GM06990 (cell line): ENCODE measurements at regions not wholly inside any gene's neighbourhood (a gene's known extent, or its start where the extent isn't known, plus 50 kb on each side); places are given as distances from the start of the nearest gene placed in this dataset.

Experiments used
- DNase-seq: peaks from one replicate; pipeline ENCODE4 v3.0.0-alpha.2; 2011; ENCODE audit not compliant: insufficient read length; ENCODE audit errors: extremely low read depth
- H3K27me3 ChIP-seq: replicated peaks from 2 replicates; pipeline ENCODE4 v1.6.0; 2011; ENCODE audit warnings: low read length; ENCODE audit not compliant: control insufficient read depth, insufficient read depth
- H3K36me3 ChIP-seq: 2 replicates; pipeline ENCODE4 v1.5.1; 2011; ENCODE audit warnings: low read length; ENCODE audit not compliant: control insufficient read depth, insufficient read depth
- H3K4me3 ChIP-seq: replicated peaks from 2 replicates; pipeline ENCODE4 v1.5.1; 2011; ENCODE audit warnings: low read depth, mild to moderate bottlenecking, control low read depth, low read length
- TF ChIP-seq, protein P1 (sequence below): IDR thresholded peaks from 2 replicates; pipeline ENCODE4 v1.5.1; 2011; ENCODE audit warnings: low read length, control low read depth, mild to moderate bottlenecking, inconsistent platforms; ENCODE audit not compliant: insufficient read depth, poor library complexity, severe bottlenecking

DNA sequence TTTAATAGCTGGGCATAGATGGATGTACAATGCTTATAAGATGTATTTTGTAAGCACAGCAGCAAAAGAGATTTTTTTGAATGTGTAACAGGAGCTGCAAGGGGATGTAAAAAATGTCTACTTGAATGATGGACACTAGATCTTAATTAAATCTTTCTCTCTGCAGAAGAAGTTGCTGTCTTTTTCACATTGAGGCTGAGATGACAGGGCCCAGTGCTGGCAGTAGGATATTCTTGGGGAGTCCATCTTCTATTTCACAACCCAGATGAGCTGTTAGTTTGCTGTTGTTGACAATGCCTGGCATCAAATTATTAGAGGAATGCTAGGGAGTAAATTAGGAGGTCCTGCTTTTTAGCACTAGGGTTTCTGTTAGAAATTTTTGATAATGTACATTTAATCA, 698.7 kb downstream of the SLITRK5 start:
- no peak overlapping the region for H3K4me3 ChIP-seq
- TF ChIP-seq, protein P1, sequence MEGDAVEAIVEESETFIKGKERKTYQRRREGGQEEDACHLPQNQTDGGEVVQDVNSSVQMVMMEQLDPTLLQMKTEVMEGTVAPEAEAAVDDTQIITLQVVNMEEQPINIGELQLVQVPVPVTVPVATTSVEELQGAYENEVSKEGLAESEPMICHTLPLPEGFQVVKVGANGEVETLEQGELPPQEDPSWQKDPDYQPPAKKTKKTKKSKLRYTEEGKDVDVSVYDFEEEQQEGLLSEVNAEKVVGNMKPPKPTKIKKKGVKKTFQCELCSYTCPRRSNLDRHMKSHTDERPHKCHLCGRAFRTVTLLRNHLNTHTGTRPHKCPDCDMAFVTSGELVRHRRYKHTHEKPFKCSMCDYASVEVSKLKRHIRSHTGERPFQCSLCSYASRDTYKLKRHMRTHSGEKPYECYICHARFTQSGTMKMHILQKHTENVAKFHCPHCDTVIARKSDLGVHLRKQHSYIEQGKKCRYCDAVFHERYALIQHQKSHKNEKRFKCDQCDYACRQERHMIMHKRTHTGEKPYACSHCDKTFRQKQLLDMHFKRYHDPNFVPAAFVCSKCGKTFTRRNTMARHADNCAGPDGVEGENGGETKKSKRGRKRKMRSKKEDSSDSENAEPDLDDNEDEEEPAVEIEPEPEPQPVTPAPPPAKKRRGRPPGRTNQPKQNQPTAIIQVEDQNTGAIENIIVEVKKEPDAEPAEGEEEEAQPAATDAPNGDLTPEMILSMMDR: no peak
- H3K27me3 ChIP-seq: no peaks in the 10 kb centered on the region
- DNase-seq: no peak
- H3K36me3 ChIP-seq: no peaks in the 10 kb centered on the region

DNA sequence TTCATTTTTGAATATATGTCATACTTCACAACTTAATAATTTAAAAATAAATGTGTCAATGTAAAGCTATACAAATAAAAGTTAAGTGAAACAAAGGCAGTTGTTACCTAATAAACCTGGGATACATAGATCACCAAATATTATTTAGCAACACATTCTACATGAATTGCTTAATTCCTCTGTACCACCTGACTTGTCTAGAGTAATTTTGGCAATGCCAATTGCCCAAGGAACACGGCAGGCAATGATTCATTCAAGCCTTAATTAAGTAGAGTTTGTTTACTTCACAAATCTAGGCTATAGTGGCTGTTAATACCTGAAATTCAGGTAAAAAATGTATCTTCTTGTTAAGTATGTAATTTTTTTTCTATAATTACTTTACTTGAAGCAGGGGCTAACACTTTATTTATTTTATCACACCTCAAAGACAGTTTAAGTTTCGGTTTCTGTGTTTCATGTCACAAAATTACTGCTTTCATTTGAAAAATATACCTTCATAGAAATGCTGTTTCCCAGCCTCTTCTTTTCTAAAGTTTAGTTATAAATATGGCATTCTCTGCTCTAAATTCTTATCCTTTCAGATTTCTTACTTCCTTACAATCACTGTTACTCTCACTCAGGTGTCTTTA, 705.7 kb downstream of the SLITRK5 start:
- H3K27me3 ChIP-seq: no peaks in the 10 kb centered on the region
- no peak overlapping the region for H3K4me3 ChIP-seq
- DNase-seq: no peak
- H3K36me3 ChIP-seq: no peaks in the 10 kb centered on the region
- TF ChIP-seq, protein P1: no peak

DNA sequence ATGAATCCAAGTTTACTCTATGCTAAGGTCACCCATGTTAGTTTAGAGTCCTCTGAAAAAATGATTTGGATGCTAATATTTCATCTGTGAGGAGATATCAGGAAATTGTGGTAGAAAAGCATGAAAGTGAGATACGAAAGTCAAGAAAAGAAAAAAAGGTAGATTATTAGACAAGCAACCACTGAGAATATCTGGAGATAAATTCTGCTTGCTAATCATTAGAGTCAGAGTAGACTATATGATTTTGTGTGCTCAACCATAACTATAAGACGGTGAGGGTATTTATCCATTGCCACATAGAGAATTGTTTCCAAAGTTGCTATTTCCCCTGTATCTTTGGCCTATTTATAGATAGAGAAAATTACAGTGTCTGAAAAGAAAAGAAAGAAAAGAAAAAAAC, 706.7 kb downstream of the SLITRK5 start:
- no peaks in the 10 kb centered on the region for H3K36me3 ChIP-seq
- no peak for DNase-seq
- no peak overlapping the region for H3K4me3 ChIP-seq
- TF ChIP-seq, protein P1: no peak
- H3K27me3 ChIP-seq: no peaks in the 10 kb centered on the region

DNA sequence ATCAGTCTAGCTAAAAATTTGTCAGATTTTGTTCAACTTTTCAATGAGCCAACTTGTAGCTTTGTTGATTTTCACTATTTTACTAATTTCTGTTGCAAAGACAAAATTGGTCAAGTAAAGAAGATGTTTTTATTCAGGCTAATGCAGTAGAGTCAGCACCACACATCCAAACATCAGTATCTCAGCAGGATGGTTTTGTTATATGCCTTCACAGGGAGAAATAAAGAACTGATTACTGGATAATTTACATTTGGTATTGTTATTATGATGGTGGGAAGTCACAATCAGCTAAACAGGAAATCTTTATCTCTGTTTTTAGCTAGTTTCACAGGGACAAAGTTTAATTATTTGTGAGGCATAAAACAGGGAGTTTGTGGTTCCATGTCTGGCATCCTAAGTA, 713.4 kb downstream of the SLITRK5 start:
- TF ChIP-seq, protein P1: no peak
- DNase-seq: no peak
- no peaks in the 10 kb centered on the region for H3K27me3 ChIP-seq
- H3K4me3 ChIP-seq: no peak overlapping the region
- no peaks in the 10 kb centered on the region for H3K36me3 ChIP-seq

DNA sequence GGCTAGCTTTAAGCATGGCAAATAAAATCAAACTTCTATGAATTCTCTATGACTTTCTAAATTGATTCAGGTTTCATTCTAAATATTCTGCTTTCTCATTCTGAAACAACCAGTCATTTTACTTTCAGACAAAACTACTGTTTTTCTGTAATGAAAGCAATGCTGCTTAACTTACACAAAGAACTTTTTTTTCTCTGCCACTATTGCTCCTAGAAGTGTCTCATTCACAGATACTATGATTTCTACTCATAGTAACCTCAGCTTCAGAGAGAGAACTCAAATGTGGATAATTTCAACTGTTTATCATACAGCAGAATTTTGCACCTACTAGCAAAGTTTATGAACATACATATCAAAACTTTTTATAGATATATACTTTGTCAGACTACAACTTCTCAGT, 724.6 kb downstream of the SLITRK5 start:
- Histone ChIP-seq H3K4me3 (no peak overlapping the region), H3K27me3 (no peaks in the 10 kb centered on the region), H3K36me3 (no peaks in the 10 kb centered on the region)
- no peak for DNase-seq
- TF ChIP-seq, protein P1: no peak

DNA sequence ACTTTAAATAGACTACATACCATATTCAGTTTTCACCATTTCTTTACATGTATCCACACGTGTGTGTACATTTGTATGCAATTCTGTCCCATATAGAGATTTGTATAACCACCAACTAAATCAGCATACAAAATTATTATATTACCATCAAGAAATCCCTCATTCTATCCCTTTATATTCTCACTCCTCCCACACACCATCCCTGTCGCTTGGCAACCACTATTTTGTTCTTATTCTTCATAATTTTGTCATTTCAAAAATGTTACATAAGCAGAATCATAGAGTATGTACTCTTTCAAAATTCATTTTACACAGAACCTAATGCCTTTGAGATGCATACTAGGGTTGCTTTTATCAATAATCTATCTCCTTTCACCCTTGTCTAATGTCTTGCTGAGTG, 740.5 kb downstream of the SLITRK5 start:
- Histone ChIP-seq H3K27me3 (no peaks in the 10 kb centered on the region), H3K4me3 (no peak overlapping the region), H3K36me3 (no peaks in the 10 kb centered on the region)
- TF ChIP-seq, protein P1: no peak
- no peak for DNase-seq
